ENCODE measurements at regions not wholly inside any gene's neighbourhood (a gene's known extent, or its start where the extent isn't known, plus 50 kb on each side); places are given as distances from the start of the nearest gene placed in this dataset.

DNA sequence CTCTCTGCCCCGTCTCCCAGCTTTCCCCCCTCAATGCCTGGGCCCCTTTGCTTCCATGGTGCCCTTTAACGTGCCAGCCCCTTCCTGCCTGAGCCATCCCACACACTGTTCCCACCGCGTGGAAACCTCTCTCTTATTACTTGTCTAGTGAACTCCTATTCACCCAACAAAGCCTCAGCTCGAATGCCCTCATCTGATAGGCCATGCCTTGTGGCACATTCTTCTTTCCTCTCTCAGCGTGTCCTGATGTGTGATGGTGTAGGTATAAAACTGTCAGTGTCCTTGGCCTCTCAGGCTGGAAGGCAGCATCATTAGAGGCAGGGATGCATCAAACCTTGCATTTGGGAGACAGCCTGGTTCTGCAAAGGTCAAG lies 152.3 kb downstream of the OLFM1 start:
- no peak for DNase-seq
- intact Hi-C loops (cut with DNase I; ENCODE audit: low total_unique reads): no loop called here
- H3K27ac ChIP-seq: no peak overlapping the region
- H3K4me3 ChIP-seq: no peak overlapping the region
- TF ChIP-seq, protein P1, sequence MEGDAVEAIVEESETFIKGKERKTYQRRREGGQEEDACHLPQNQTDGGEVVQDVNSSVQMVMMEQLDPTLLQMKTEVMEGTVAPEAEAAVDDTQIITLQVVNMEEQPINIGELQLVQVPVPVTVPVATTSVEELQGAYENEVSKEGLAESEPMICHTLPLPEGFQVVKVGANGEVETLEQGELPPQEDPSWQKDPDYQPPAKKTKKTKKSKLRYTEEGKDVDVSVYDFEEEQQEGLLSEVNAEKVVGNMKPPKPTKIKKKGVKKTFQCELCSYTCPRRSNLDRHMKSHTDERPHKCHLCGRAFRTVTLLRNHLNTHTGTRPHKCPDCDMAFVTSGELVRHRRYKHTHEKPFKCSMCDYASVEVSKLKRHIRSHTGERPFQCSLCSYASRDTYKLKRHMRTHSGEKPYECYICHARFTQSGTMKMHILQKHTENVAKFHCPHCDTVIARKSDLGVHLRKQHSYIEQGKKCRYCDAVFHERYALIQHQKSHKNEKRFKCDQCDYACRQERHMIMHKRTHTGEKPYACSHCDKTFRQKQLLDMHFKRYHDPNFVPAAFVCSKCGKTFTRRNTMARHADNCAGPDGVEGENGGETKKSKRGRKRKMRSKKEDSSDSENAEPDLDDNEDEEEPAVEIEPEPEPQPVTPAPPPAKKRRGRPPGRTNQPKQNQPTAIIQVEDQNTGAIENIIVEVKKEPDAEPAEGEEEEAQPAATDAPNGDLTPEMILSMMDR (IDR thresholded peaks at IDR 0.05): no peak
- no peak for TF ChIP-seq POLR2A (IDR thresholded peaks at IDR 0.05)
- no peaks in the 10 kb centered on the region for H3K4me1 ChIP-seq
- no peaks in the 10 kb centered on the region for H3K27me3 ChIP-seq
- H3K9me3 ChIP-seq: no peaks in the 10 kb centered on the region
- 90 to 92% methylated on average over 6 of the region's 6 CpGs for WGBS, 2 donors
- H3K36me3 ChIP-seq (ENCODE audit: low read depth, missing control alignments): no peaks in the 10 kb centered on the region

DNA sequence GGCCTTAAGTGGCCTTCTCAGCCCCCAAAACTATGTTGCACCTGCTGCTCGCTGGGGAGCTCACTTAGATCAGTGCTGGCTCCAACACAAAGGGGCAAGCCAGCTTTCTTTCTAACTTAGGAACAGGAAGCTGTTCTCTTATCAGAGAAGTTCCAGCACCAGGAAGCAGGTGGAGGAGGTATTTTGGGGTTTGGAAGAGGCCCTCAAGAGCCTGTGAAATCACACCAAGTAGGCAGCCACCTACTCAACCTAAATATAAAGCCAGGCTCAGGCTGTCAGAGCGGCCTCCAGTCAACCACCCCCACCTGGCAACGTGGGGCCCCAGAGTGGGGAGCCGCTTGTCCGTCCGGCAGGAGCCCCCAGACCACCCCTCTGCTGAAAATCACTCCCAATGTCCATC lies 152.8 kb downstream of the OLFM1 start:
- TF ChIP-seq POLR2A (IDR thresholded peaks at IDR 0.05): no peak
- TF ChIP-seq, protein P1 (IDR thresholded peaks at IDR 0.05): no peak
- no peak overlapping the region for H3K27ac ChIP-seq
- no peak overlapping the region for H3K4me3 ChIP-seq
- no peaks in the 10 kb centered on the region for H3K36me3 ChIP-seq (ENCODE audit: low read depth, missing control alignments)
- H3K9me3 ChIP-seq: no peaks in the 10 kb centered on the region
- DNase-seq: no peak
- no peaks in the 10 kb centered on the region for H3K4me1 ChIP-seq
- H3K27me3 ChIP-seq: no peaks in the 10 kb centered on the region
- intact Hi-C loops (cut with DNase I; ENCODE audit: low total_unique reads): no loop called here
- WGBS, 2 donors: 90 to 100% methylated on average over 6 of the region's 6 CpGs

DNA sequence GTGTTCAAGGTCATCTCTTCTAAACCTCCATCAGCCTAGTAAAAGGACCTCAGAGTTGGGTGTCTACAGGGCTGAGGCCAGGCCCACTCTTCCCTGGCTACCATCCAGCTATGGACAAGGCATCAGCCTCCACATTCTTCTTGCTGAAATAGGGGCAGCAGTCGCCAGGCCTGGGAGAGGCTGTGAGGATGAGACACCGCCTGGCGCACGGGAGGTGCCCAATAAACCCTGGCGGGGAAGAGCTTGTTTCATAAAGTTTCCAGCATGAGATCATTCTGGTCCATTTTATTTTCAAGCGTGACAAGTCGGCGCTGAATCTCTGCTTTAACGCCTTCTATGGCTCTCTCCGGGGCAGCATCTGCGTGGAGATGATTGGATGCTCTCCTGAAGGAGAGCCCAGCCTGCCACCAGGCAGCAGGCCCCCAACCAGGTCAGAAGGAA lies 153.4 kb downstream of the OLFM1 start:
- DNase-seq: no peak

DNA sequence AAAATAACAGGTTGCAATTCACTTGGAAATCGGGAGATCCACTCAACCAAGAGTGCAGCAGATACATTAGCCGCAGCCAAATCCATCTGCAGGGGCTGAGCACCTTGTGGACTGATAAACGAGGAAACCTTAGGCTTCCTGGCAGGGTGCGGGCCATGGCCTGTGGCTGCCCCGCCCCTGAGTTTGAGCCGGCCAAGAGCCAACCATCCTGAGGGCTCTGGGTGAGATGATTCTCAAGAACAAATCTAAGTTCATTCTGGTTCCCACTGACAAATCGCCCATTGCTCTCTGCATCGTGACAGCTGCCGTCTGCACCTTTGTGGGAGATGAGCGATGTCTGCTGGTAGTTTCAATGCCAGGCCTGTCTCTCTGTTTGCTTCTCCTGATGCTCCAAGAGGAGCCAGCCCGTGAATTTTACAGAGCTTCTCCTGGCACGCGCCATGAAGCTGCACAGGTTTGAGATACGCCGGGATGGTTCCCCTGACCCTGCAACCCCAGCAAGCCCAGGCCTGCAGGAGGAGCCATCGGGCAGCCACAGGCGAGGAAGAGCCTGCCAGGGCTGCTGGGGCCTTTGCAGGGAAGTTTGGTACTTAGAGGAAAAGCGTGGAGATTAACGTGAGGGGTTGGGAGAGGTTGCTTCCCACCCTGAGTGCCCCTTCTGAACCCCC lies 154.0 kb downstream of the OLFM1 start:
- WGBS, 2 donors: 88% methylated on average over 17 to 19 of the region's 19 CpGs
- Histone ChIP-seq H3K27me3 (no peaks in the 10 kb centered on the region), H3K27ac (no peak overlapping the region), H3K36me3 (ENCODE audit: low read depth, missing control alignments) (no peaks in the 10 kb centered on the region), H3K4me3 (no peak overlapping the region), H3K9me3 (no peaks in the 10 kb centered on the region), H3K4me1 (no peaks in the 10 kb centered on the region)
- TF ChIP-seq, protein P1 (IDR thresholded peaks at IDR 0.05): no peak
- no peak for TF ChIP-seq POLR2A (IDR thresholded peaks at IDR 0.05)
- intact Hi-C loops (cut with DNase I; ENCODE audit: low total_unique reads): no loop called here
- no peak for DNase-seq

More for the DNA sequence above, 153.4 kb downstream of the OLFM1 start:
- Histone ChIP-seq H3K27ac (no peak overlapping the region), H3K4me1 (no peaks in the 10 kb centered on the region), H3K4me3 (no peak overlapping the region), H3K36me3 (ENCODE audit: low read depth, missing control alignments) (no peaks in the 10 kb centered on the region), H3K9me3 (no peaks in the 10 kb centered on the region), H3K27me3 (no peaks in the 10 kb centered on the region)
- intact Hi-C loops (cut with DNase I; ENCODE audit: low total_unique reads): no loop called here
- TF ChIP-seq POLR2A (IDR thresholded peaks at IDR 0.05): no peak
- TF ChIP-seq, protein P1 (IDR thresholded peaks at IDR 0.05): no peak
- WGBS, 2 donors: 89 to 97% methylated on average over 9 to 11 of the region's 11 CpGs

DNA sequence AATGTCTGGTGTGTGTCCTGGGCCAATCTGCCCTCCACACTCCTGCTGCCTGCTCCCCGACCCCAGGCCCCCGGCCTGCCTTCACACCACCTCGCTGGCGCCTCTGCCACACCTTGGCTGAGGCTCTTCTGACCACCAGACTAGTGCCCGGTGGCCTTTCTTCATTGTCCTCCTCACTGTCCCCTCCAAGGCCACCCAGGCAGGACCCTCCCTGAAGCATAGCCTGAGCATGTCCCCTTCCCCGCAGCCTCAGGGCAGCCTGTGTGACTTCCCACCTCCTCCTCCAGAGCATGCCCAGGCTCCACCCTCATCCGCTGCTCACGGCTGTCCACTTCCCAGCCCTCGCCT lies 154.6 kb downstream of the OLFM1 start:
- Histone ChIP-seq H3K4me3 (no peak overlapping the region), H3K4me1 (no peaks in the 10 kb centered on the region), H3K27ac (no peak overlapping the region), H3K9me3 (no peaks in the 10 kb centered on the region), H3K36me3 (ENCODE audit: low read depth, missing control alignments) (no peaks in the 10 kb centered on the region), H3K27me3 (no peaks in the 10 kb centered on the region)
- intact Hi-C loops (cut with DNase I; ENCODE audit: low total_unique reads): no loop called here
- 80 to 85% methylated on average over 9 of the region's 9 CpGs for WGBS, 2 donors
- DNase-seq: no peak
- no peak for TF ChIP-seq POLR2A (IDR thresholded peaks at IDR 0.05)
- TF ChIP-seq, protein P1 (IDR thresholded peaks at IDR 0.05): no peak
